ENCODE measurements at regions not wholly inside any gene's neighbourhood (a gene's known extent, or its start where the extent isn't known, plus 50 kb on each side); places are given as distances from the start of the nearest gene placed in this dataset.
"Not testable (repeated sequence)": the region's sequence is repeated elsewhere in the genome, so short reads cannot be mapped to it uniquely, and the experiment has no call there.

- peak in 1 of 3 experiments; percentile 29 for DNase-seq
Observed at GRCh38 chr11:33455867-33456463, 198.8 kb downstream of the HIPK3 start.

GRCh38 chr11:33454264-33454663, 197.1 kb downstream of the HIPK3 start:
- DNase-seq: peak in 2 of 3 experiments; percentile 74 to 96

DNA sequence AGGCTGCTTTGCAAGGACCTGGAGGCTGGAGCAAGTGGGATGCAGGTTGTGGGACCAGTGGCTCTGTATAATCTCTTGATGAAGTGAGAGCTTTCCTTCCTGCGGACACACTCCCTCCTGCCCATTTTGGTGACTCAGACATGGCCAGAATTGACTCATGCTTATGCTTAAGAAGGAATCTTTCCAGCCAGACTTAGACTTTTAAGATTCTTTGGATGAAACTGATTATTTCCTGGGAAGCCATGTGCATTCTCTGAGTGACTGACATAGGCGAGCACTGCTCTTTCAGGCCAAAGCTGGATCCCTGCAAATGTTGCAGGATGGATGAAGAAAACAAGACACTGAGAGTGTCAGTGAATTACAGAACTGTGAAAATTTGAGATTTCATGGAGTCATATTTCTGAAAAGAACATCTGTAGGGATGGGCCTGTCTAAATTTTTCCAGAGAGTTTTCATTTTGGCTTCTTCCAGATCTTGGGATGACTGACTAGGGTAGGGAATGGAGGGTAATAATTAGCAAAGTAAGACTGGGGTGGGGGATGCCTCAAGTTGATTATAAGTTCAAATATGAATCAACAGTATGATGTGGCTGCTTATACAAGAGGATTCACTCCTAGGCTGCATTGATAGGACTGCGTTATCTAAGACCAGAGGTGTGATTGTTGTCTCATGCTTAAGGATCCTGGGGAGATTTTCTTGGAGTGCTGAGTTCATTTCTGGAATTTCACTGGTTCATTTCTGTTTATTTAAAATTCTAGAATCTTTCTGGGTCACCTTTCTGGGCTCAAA, 195.8 kb downstream of the HIPK3 start:
- no peak for DNase-seq

GRCh38 chr11:33451364-33451763, 194.2 kb downstream of the HIPK3 start:
- peak; percentile 29 to 72 (median 34) for DNase-seq

GRCh38 chr11:33449798-33450197, 192.6 kb downstream of the HIPK3 start:
- peak in 2 of 3 experiments; percentile 42 to 71 for DNase-seq

DNA sequence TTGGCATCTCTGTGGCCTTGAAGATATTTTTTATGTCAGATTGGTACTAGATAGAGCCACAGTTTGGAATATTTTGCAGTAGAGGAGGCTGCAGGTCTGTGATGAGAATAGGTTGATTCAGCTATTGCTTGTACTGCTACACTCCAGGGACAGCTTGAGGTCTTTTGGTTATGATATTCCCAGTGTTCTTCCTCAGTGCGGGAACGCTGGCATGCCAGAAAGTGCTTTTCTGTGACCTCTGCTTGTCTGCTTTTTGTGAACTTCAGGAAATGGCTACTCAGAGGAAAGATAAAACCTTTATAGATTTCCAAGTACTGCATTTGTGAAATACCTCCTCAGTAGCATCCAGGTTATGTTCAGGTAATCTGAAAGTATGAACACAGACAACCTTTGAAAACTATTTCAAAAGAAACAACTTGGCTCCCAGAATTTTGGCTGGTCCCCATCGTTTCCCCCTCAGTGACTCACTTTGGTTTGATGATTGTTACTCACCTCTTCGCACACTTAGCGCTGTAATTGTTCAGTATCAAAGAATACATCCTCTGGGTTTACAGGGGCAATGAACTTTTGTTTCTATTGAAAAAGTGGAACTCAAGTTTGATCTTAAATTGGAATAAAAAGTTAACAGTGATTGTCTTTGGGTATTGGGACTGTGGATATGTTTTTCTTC, 191.4 kb downstream of the HIPK3 start:
- DNase-seq: no peak

DNA sequence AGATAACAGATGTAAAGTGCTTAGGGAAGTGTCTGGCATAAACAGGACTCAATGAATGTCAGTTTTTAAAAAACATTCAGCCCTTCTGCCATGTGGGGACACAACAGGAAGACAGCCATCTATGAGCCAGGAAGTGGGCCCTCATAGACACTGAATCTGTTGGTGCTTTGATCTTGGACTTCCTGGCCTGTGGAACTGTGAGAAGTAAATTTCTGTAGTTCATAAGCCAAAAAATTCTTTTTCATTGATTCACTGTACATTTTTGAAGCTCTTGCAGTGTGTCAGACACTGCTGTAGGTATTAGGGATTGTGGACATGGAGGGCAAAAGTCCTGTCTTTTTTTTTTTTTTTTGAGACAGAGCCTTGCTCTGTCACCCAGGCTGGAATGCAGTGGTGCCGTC, 188.6 kb downstream of the HIPK3 start:
- no peak for DNase-seq

DNA sequence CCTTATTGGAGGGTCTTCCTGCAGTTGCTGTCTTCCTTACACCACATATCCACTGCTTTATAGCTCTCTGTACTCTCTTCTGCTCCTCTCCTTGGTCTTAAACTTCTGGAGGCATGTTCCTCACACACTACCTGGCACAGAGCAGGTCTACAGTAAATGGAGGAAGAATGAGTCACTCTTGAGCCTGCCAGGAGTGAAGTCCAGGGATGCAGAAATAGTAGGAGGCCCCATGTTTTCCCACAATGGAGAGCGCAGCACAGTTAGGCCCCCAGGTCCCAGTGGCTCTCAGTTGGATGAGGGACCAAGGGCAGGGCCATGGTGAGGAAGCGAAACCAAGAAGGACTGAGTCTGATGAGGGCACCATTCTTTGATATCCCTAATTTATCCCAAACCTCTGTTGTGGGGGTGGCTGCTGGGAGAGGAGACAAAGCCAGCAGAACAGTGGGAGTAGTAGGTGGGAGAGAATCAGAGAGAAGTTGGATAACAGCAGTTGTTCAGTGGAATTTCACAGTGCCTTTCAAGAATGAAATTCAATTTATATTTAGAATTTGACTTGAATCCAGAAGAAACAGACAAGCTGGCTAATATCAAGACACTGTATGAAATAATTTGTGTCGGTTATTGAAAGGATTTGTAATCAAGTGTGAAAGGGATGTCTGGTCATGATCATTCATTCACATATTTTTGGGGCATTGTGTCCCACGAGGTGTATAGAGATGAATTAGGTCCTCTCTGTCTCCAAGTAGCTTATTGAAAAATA, 187.8 kb downstream of the HIPK3 start:
- no peak for DNase-seq

- no peak for DNase-seq
Observed at GRCh38 chr11:33443684-33444083, 186.5 kb downstream of the HIPK3 start.

DNA sequence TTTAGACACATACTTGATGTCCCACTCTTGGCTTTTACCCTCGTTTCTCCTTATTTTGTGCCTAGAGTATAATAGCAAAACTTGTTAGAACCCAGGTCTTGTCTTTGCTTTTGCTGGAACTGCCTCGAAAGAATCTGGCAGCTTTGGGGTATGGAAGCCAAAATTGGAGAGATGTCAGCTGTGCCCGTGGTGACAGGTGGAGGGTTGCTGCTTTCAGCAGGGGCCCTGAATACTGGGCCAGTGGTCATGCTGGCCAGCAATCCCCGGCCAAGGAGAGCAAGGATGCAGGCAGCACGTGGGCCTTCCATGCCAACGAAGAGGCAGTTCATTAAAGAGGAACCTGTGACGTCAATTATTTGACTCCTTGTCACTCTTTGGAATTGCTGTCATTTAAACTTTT, 181.1 kb downstream of the HIPK3 start:
- no peak for DNase-seq

DNA sequence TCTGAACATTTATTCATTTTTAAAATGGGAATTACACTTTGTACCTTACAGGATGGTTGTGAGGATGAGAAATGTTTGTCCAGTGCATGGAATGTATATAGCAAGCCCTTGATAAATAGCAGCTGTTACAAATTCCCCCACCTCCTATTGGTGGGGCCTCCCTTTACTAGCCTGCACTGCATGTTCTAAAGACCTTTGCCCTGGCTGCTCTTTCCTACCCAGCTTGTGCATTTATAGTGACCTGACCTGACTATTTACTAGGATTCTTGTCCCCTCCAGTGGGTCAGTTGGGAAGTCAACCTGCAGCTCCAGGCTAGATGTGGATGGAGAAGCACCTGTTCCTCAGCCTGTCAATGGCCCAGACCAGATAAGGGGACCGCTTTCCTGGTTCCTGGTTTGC, 180.3 kb downstream of the HIPK3 start:
- no peak for DNase-seq

DNA sequence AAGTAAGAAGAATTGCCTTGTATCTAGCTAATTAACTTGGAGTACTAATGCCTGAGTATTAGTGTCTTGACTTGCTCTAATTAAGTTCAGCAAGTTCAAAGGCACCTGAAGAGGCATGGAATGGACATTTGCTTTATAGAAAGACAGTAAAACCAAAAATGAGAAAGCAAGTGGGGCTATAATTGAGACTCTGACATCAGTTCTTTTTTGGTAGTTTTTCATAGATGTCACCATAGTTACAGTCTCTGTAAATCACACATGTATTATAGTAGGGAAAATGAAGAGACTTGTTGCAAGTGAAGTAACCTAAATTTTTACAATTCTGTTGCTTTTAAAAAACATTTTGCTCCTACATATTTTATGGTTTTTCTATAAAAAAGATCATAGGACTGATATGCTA, 178.0 kb downstream of the HIPK3 start:
- DNase-seq: no peak

GRCh38 chr11:33434294-33434693, 177.1 kb downstream of the HIPK3 start:
- no peak for DNase-seq

DNA sequence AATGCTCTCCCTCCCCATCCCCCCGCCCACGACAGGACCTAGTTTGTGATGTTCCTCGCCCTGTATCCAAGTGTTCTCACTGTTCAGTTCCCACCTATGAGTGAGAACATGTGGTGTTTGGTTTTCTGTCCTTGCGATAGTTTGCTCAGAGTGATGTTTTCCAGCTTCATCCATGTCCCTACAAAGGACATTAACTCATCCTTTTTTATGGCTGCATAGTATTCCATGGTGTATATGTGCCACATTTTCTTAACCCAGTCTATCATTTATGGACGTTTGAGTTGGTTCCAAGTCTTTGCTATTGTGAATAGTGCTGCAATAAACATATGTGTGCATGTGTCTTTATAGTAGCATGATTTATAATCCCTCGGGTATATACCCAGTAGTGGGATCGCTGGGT, 171.3 kb downstream of the HIPK3 start:
- DNase-seq: not testable (repeated sequence)

GRCh38 chr11:33420959-33421566, 163.9 kb downstream of the HIPK3 start:
- DNase-seq: no peak

DNA sequence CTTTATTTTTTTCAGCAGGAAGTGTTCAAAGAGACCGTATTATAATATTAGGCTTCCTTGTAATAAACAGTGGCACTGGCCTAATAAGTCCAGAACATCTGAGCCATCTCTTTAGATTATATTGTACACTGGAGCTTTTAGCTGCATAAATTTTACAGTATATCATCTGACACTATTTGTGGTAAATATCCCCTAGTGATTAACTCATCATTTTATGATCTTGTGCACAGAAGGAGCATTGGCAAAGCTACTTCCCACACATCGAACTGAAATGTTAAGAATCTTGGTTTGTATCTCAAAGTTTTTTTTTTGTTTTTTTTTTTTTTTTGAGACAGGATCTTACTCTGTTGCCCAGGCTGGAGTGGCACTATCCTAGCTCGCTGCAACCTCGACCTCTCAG, 162.7 kb downstream of the HIPK3 start:
- DNase-seq: no peak

GRCh38 chr11:33417121-33417520, 159.9 kb downstream of the HIPK3 start:
- no peak for DNase-seq

DNA sequence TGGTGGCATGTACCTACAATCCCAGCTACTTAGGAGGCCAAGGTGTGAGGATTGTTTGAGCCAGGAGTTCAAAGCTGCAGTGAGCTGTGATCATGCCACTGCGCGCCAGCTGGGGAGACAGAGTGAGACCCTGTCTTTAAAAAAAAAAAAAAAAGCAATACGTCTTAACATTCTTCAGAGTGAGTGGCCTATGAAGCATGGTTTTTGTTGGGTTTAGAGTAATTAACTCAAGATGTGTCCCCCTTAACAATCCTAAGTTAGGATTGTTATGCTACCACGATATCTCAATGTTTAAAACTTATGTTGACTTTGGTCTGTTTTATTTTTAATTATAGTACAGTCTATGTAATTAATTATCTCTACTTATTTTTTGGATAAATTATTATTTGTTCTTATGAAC, 156.1 kb downstream of the HIPK3 start:
- DNase-seq: no peak

- DNase-seq: peak in 1 of 3 experiments; percentile 38
Observed at GRCh38 chr11:33412241-33412640, 155.1 kb downstream of the HIPK3 start.

DNA sequence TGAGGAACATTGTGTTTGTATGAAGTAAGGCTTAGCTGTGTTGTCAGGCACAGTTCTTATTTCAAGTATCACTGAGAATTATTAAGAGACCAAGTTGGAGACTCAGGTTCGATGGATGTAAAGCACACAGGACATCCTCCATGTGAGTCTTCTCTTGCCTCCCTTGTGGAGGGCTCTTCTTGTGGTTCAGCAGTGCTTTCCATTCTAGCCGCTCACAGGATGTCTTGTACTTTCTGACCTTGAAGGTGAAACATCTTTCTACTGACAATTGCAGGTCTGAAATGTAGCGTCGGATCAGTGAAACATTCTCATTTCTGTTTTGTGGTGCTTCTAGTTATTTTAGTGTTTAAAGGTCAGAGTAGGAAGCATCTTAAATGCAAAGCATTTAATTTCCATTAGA, 154.6 kb downstream of the HIPK3 start:
- DNase-seq: no peak

DNA sequence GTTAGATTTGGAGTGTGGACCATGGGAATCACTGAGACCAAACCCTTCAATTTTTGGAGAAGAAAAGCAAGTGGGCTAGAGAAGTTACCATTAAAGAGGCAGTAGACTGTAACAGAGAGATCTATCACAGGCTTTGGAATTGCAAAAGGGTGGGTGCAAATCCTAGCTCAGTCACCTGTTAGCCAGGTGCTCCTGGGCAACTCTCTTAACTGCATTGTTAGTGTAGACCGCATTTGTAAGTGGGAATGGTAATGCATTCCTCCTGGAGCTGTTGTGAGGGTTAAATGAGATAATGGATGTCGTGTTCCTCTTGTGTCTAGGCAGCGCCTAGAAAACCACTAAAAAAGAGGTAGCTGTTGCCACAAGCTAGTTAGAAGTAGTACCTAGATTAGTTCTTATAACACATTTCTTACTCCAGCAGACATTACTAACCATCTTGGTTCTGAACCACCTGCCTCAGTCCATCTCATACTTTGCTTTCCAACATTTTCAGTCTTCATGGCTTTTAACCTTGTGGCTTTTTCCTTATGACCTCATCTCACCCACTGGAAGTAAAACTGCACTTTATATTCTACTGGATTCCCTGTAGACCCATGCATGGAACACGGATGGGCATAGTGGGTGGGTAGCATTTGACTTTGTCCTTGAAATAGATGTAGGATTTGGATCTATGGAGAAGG, 153.0 kb downstream of the HIPK3 start:
- DNase-seq: no peak
